GM21619 (cell line): ENCODE measurements at regions not wholly inside any gene's neighbourhood (a gene's known extent, or its start where the extent isn't known, plus 50 kb on each side); places are given as distances from the start of the nearest gene placed in this dataset.
"Not testable (repeated sequence)": the region's sequence is repeated elsewhere in the genome, so short reads cannot be mapped to it uniquely, and the experiment has no call there.

ENCODE experiments used
- ATAC-seq: cut with Tn5 transposase; IDR thresholded peaks from one replicate; pipeline ENCODE4 v1.9.1; 2021; ENCODE audit not compliant: unreplicated experiment

GRCh38 chrX:78822157-78822690 lies 74.7 kb downstream of the LPAR4 start:
- no peak for ATAC-seq

GRCh38 chrX:78831523-78831922 lies 84.0 kb downstream of the LPAR4 start:
- ATAC-seq, result no peak

GRCh38 chrX:78838709-78839108 lies 91.2 kb downstream of the LPAR4 start:
- ATAC-seq, result peak; percentile 61

GRCh38 chrX:78839711-78840110 lies 92.2 kb downstream of the LPAR4 start:
- no peak for ATAC-seq

GRCh38 chrX:78844218-78844617 lies 96.7 kb downstream of the LPAR4 start:
- ATAC-seq, result not testable (repeated sequence)

- not testable (repeated sequence) for ATAC-seq
These were observed 63.9 kb upstream of the P2RY10 start for GRCh38 chrX:78881248-78881647.

- no peak for ATAC-seq
These were observed 58.6 kb upstream of the P2RY10 start for GRCh38 chrX:78886550-78886949.
